A673 (cell line): ENCODE measurements at regions not wholly inside any gene's neighbourhood (a gene's known extent, or its start where the extent isn't known, plus 50 kb on each side); places are given as distances from the start of the nearest gene placed in this dataset.
"Not testable (repeated sequence)": the region's sequence is repeated elsewhere in the genome, so short reads cannot be mapped to it uniquely, and the experiment has no call there.

Experiments
- CTCF ChIP-seq: fragments of 300-800, 200-600 bp; sonication (generic); conservative IDR thresholded peaks from 2 replicates; pipeline ENCODE4 v1.5.1; 2017; ENCODE audit warnings: low read depth, mild to moderate bottlenecking, antibody characterized with exemption, low read length, moderate library complexity, mixed read lengths
- EZH2 ChIP-seq: fragments of 200-600 bp; sonication (generic); IDR thresholded peaks from 2 replicates; pipeline ENCODE4 v1.6.1; 2017; ENCODE audit warnings: borderline replicate concordance, low read depth, mild to moderate bottlenecking, mixed read lengths, antibody characterized with exemption, low read length; ENCODE audit not compliant: poor library complexity, severe bottlenecking

GRCh38 chr15:30471817-30472551 is 57.9 kb upstream of the GOLGA8R start:
- TF ChIP-seq EZH2, CTCF: not testable (repeated sequence)
